HG03175 (cell line): ENCODE measurements at regions not wholly inside any gene's neighbourhood (a gene's known extent, or its start where the extent isn't known, plus 50 kb on each side); places are given as distances from the start of the nearest gene placed in this dataset.

ENCODE experiments used
- ATAC-seq: cut with Tn5 transposase; IDR thresholded peaks from one replicate; pipeline ENCODE4 v1.9.1; 2021; ENCODE audit warnings: mild to moderate bottlenecking, moderate library complexity; ENCODE audit not compliant: unreplicated experiment

DNA sequence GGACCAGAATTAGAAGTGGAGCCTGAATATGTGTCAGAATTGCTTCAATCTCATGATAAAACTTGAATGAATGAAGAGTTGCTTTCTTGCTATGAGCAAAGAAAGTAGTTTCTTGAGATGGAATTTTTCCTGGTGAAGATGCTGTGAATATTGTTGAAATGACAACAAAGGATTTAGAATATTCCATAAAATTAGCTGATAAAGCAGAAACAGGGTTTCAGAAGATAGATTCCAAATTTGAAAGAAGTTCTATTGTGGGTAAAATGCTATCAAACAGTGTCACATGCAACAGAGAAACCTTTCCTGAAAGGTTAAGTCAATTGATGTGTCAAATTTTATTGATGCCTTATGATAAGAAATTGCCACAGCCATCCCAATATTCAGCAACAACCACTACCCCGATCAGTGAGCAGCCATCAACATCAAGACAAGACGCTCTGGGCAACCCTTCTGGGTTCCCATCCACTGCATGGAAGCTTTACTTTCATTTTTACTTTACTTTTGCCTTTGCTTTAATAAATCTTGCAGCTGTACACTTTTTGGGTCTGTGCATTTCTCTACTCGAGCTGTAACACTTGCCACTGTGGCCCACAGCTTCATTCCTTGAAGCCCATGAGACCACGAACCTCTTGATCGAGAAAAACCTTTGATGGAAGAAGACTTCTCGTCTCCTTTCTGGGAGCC is 104.0 kb upstream of the SSTR1 start:
- no peak for ATAC-seq

DNA sequence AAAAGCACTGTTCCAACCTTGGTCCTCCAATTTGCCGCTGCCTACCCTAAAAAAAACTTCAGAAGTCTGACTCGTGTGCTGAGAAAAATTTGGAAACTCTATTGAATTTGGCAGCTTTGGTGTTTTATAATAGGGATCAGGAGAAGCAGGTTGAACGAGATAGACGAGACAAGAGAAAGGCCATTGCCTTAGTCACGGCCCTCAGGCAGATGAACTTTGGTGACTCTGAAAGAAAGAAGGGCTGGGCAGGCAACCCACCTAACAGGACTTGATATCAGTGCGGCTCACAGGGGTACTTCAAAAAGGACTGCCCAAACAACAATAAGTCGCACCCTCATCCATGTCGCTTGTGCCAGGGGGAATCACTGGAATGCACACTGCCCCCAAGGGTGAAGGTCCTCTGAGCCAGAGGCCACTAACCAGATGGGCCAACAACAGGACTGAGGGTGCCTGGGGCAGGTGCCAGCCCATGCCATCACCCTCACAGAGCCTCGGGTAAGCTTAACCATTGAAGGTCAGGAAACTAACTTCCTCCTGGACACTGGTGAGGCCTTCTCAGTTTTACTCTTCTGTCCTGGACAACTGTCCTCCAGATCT is 102.5 kb upstream of the SSTR1 start:
- ATAC-seq, result no peak

DNA sequence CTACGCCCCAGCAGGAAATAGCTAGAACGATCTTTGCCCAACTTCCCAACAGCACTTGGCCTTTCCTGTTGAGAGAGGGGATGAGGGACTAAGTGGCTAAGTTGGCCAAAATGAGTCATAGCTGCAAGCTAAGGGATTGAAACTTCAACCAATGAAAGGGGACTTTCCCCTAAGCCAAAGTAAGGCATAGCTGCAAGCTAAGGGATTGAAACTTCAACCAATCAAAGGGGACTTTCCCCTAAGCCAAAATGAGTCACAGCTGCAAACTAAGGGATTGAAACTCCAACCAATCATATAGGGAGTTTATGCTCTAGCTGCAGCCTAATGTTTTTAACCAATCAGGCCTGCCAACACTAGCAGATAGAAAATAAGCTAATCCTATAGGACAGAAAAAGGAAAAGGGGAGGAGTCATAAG is 100.5 kb upstream of the SSTR1 start:
- peak; percentile 47 for ATAC-seq

DNA sequence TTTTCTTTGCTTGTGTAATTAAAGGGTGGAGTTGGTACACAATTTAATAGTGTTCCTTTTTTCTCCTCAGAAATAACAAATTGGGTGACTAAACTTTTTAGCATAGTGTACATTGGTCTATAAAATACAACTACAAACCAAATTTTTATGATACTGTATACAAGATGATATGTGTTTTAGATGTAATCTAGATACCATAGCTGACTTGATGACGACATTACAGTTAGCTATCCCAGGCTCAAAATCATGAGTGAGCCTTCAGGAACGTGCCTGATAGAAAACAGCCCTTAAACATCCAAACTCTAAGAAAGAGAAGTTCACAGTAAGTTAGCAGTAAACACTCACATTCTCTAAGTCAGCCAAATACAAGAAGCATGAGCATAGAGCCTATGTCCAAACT is 99.0 kb upstream of the SSTR1 start:
- ATAC-seq, result no peak

DNA sequence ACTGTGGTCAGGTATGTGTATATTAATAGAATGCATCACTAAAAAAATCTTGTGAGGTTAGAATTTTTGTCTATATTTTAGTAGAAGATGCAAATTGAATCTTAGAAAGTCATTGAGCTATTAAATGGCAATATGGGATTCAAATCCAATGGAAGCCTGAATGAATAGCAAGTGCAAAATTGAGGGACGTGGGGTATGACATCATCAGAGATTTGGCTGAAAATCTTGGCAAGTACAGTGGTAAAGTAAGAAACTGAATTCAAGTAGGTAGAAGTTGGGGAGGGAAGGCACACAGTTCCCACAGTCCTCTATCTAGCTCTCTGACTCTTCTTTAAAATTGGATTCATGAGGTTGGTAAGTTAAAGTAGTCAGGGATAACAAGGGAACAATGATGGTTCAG is 97.4 kb upstream of the SSTR1 start:
- ATAC-seq, result no peak

DNA sequence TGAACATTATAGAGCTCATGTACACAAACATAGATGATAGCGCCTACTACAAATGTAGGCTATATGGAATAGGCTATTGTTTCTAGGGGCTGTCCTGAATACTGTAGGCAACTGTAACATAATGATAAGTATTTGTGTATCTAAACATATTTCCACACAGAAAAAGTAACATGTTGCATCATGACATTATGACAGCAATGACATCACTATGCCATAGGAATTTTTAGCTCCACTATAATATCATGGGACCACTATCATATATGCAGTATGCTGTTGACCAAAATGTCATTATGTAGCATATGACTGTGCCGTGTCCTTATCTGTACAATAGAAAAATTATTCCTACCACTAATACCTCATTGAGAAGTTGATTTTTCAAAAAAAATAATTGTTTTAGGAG is 96.7 kb upstream of the SSTR1 start:
- ATAC-seq, result no peak

DNA sequence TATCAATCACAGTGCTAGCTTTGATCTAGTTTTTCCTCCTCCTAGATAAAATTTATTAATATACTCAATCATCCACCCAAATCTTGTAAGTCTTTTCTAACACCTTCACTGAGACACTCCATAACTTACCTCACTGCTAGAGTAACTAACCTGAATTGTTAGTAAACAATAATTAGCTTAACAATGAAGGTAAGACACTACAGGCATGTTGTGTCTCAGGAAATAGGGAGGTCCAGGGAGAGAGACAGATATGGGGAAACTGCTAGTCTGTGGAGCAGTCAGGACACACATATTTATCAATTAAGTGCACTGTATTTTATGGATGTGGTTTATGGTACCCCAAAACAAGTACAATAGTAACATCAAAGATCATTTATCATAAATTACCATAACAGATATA is 94.2 kb upstream of the SSTR1 start:
- ATAC-seq, result no peak

DNA sequence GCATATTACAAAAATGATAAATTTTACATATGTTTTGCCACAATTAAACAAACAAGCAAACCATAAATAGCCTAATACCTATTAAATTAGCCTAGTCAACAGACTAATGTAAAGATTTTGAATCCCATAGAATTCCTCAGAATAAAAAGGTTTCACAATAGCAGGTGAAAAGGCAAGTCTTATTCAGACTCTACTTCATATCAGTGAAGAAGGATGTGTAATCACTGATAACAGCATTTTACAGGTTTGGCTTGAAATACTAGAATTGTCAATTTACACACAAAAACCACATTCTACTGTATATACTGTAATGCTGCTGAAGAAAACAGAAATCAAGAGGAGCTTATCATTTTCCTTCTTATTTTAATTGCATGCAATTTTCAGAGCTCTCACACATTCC is 90.8 kb upstream of the SSTR1 start:
- ATAC-seq, result no peak

DNA sequence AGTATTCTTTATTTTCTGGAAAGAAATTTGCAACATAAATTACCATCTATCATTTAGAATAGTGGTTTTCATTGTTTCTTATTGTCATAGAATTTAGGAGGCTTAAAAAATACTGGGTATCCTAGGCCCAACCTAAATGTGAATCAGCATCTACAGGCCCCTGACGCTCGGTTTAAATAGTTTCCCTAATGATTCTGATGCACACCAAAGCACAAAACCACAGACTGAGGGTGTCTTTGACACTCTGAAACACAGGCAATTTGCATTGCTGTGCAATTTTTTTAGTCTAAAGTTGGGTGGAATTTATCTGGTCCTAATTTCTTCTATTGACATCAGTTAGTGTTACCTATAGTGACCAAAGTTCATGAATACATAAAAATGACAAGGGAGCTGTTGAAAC is 87.6 kb upstream of the SSTR1 start:
- ATAC-seq, result no peak

DNA sequence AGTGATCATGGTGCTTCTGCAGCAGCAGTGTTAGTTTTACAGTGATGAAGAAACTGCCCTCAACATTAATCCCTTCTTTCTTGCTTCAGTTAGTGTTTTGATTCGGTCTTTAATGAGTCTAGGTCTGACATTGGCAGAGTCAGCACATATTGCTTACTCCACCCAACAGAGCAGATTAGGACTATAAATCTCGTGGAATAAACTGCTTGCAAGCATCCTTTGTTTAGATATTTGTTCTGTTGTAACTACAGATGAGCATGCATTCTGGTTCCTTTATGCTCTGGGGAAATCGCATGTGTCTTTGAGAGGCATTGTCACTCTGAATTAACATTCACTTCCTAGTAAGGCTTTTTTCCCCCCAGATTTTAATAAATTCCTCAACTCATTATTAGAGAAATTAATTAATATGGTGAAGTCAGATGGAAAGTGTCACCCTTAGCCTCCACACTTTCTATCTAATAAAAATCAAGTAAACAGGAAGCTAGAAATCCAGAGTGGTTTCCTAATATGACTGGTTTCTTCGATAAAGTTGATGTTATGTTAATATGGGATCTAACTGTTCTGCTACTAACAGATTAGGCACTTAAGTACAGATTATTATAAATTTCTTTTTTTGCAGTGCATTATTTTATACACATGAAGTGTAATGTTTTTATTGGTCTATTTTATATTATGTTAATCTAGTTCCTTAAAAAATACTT is 86.2 kb upstream of the SSTR1 start:
- no peak for ATAC-seq

DNA sequence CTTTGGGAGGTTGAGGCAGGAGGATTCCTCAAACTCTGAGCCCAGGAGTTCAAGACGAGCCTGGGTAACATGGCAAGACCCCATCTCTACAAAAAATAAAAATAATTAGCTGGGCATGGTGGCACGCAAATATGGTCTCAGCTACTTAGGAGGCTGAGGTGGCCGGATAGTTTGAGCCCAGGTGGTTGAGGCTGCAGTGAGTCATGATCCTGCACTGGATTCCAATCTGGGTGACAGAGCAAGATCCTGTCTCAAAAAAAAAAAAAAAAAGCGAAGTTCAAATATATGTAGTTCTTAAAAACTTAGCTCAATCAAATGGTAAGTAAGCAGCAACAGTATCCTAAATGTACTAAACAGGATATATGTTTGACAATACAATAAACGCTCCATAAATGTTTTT is 85.5 kb upstream of the SSTR1 start:
- ATAC-seq, result no peak

DNA sequence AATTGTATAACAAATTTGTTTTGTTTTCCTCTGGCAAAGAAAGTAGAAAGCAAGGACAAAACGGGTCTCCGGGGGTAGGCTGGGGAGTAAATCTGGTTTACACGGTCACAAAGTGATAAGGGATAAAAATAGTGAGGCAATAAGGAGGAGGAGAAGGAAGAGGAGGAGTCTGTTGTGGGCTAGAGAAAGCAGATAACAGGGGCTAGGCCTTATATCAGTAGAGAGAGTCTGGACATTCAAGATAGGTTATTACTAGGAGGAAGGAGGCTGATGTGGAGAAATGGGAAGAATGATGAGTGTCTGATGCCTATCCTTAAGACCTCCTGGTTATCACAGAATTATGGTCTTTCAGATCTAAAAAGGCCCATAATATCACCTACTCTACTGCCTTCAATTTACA is 83.2 kb upstream of the SSTR1 start:
- no peak for ATAC-seq

DNA sequence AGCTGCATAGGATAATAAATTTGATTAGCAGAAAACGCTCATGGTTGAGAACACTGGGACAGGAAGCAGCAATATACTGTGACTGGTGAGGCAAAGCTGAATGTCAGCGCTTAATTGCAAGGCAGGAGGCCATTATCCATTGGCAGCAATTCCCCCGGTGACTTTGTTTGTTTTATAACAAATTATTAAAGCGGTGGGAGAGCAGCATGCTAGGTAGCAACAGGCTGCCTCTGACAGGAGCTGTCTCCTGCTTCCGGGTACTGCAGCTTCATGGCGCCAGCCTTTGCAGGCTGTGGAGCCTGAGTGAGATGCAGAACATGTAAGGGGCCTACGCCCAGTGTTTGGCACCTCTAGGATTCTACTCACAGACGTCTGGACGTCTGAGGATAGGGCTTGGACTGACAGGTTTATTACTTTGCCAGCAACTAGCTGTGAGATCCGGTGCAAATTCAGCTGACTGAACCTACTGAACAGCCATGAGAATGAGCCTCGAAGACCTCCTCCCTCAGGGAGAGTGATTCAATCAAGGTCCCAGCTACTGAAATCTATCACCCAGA is 82.1 kb upstream of the SSTR1 start:
- ATAC-seq, result no peak

DNA sequence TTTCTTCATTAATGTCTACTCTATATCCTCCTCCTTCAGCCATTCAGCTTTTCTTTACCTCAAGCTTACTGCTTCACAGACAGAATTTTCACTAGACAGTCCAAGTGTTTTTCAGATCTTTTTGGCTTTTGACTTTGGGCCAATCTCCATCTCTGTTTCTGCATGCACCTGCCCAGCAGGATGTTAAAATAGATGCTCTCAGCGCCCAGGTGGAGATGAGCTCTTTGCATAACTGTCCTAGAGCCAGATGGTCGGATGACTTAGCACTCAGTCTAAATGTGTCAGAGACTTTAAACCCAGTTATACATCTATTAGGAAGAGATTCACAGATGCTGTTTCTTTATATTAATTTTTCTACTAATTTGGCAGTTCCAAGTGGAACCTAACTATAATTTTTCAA is 80.3 kb upstream of the SSTR1 start:
- ATAC-seq, result no peak

DNA sequence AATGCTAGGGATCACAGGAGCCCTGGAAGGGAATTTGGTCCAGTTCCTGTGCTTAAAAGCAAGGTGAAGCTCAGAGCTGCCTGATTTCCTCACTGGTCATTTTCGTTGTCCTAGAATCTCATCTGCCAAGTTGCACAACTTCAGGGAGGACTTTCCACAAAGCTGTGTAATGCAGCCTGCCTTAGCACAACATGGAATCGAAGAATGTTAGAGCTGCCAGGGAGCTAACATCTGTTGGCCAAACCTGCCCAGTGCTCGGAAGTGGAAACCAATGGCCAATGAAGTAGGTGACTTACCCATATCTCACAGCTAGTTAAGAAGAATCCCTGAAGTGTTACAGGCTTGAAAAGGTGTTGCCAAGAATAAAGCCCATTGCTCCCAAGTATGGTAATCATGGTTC is 79.9 kb upstream of the SSTR1 start:
- ATAC-seq, result no peak

DNA sequence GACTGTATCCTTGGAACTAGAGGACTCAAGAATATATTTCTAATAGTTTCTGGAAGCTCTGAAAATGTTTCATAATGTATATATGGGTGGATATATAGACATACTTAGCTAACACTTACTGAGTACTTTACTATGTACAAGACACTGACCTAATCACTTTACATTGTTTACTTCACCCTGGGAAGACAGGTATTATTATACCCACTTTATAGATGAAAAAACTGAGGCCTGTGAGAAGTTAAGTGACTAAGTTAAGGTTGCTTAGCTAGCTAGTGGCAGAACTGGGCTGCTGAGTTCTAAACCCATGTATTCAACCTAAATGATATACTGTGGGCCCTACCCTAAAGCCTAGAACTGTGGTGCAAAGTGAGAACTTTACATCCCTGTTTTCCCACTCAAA is 79.1 kb upstream of the SSTR1 start:
- ATAC-seq, result no peak

DNA sequence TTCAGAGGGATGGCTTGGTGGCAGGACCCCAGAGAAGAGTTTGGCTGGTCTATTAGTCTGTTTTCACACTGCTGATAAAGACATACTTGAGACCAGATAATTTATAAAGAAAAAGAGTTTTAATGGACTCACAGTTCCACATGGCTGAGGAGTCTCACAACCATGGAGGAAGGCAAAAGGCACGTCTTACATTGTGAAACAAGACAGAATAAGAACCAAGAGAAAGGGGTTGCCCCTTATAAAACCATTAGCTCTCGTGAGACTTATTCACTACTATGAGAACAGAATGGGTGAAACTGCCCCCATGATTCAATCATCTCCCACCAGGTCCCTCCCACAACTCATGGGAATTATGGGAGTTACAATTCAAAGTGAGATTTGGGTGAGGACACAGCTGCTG is 78.5 kb upstream of the SSTR1 start:
- no peak for ATAC-seq

DNA sequence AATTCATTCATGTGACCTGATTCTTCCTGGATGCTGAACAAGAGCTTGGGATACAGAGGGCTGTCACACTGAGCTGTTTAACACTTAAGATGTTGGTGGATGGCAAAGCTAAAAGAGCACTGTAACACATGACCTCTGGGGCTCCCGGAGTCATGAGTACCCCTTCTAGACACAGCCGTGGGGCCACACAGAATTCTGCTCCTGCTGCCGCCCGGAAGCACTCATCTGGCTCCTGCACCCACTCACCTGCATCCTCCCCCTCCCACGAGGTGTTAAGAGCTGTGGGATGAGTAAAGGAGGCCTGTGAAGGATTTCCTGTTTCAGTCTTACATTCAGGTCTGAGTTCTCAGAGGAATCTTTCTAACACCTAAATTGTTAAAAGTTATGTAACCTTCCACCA is 78.0 kb upstream of the SSTR1 start:
- ATAC-seq, result no peak

DNA sequence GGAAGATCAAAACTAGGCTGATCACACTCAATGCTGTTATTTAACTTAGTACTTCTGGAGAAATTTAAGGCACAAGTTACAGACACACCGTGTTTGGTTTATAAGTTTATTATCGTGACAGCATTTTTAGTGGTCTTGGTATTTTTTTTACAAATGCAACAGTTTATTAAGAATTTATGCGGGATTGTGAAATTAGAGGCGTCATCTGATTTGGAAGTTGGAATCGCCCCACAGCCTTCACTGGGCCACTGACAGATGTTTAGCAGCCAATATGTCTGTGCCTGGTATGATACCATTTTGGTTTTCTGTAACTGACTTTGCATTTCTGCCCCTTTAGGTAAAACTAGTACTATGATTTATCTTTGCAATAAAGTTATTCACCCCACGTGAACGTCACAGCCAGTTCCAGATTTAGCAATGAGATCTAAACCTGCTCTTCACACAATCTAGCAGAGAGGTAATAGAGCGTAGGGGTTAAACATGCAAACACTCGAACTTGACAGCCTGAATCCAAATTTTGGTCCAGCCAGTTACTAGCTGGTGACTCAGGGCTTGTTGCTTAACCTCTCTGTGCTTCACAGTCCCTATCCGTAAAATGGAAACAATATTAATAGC is 73.2 kb upstream of the SSTR1 start:
- ATAC-seq, result no peak

DNA sequence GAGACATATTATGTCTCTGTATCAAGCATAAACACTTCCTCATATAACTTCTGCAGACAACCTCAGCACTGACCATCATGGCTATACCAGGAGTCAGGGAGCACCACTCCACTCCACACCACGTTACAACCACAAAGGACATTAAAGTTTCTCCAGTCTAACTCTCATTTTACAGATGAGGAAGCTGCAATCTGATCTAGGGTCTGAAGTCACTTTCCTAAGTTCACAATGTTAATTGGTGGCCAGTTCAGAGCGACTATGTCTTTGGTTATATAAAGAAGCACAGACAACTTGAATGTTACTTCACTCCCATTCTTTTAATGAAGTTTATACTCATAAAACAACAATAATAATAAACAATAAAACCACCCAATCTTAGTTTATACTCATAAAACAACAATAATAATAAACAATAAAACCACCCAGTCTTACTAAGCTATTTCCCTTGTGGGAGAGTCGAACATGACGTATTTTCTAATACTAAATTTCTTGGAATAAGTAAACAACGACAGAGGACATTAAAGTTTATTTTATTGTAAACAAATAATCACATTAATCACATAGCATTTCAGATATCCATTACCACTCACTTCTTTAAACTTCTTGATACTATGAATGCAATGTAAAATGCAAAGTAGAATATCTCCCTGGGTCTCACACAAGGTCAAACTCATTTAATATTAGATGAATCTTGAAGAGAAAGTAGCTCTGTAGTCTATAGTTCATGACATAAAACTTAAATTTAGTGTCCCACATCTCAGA is 72.4 kb upstream of the SSTR1 start:
- ATAC-seq, result no peak

DNA sequence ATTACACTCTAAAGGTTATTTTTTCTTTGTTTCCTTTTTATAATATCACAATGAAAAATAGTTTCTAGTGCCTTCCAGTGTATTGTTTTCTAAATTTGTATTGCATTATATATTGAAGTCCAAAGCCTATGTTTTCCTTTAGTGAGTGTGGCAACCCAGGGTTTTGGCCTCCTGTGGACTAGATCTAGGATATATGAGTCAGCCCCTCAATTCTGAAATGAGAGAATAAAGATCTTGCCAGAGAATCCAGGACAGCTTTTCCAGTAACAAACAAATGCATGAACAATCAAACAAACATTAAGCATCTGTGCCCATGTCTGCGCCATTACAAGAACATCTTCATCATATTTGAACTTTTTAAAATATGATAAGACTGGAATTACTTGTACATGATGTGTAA is 70.7 kb upstream of the SSTR1 start:
- no peak for ATAC-seq
